ENCODE measurements at regions not wholly inside any gene's neighbourhood (a gene's known extent, or its start where the extent isn't known, plus 50 kb on each side); places are given as distances from the start of the nearest gene placed in this dataset.

DNA sequence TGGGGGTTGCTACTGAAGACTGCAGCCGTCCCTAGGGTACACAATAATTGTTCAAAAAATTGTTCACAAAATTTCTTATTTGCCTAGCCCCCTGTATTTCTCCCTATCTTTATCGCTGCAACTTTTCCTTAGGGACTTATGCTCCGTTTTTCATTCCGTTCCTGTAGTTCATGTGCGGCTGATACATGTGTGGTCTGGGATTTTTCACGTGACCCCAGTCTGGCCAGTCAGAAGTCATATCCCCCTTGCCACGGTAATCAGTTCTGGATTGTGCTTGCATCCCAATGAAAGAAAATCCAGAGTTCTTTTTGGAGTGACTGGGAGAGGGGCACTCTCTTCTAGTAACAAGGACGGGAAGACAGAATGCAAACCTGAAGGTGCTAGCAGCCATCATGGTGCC lies 610.7 kb upstream of the C16orf82 start:
- TF ChIP-seq, protein P1, sequence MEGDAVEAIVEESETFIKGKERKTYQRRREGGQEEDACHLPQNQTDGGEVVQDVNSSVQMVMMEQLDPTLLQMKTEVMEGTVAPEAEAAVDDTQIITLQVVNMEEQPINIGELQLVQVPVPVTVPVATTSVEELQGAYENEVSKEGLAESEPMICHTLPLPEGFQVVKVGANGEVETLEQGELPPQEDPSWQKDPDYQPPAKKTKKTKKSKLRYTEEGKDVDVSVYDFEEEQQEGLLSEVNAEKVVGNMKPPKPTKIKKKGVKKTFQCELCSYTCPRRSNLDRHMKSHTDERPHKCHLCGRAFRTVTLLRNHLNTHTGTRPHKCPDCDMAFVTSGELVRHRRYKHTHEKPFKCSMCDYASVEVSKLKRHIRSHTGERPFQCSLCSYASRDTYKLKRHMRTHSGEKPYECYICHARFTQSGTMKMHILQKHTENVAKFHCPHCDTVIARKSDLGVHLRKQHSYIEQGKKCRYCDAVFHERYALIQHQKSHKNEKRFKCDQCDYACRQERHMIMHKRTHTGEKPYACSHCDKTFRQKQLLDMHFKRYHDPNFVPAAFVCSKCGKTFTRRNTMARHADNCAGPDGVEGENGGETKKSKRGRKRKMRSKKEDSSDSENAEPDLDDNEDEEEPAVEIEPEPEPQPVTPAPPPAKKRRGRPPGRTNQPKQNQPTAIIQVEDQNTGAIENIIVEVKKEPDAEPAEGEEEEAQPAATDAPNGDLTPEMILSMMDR (IDR thresholded peaks at IDR 0.05), result no peak
- no peak for TF ChIP-seq POLR2A (IDR thresholded peaks at IDR 0.05)
